Breast epithelium (tissue), 4 donors: ENCODE measurements at regions not wholly inside any gene's neighbourhood (a gene's known extent, or its start where the extent isn't known, plus 50 kb on each side); places are given as distances from the start of the nearest gene placed in this dataset.

Experiments
- DNase-seq, 2 donors: peaks; one replicate each; pipeline ENCODE4 v3.0.0-alpha.2; 2019; ENCODE audit warnings: low spot score in 2 of 2
- H3K27ac ChIP-seq, 2 donors: fragments of 200-600 bp; sonication (generic) in 1 of 2; one replicate each; pipeline ENCODE4 v1.5.1; 2016 to 2019; ENCODE audit warnings: mild to moderate bottlenecking in 1 of 2
- H3K27me3 ChIP-seq, 2 donors: fragments of 200-600 bp; sonication (generic) in 1 of 2; one replicate each; pipeline versions ENCODE4 v1.5.1 to v1.6.0; 2017 to 2019; ENCODE audit warnings: control low read depth in 1 of 2, mild to moderate bottlenecking in 1 of 2
- H3K36me3 ChIP-seq: fragments of 200-600 bp; one replicate; pipeline ENCODE4 v1.5.1; 2019
- H3K4me1 ChIP-seq, 2 donors: fragments of 200-600 bp; sonication (generic); one replicate each; pipeline ENCODE4 v1.5.1; 2016 to 2019; ENCODE audit warnings: control low read depth in 1 of 2
- H3K4me3 ChIP-seq, 3 donors: fragments of 200-600 bp; sonication (generic); 1 replicate in 2 of 3; 2 replicates in 1 of 3; pipeline ENCODE4 v1.5.1; 2016 to 2019; ENCODE audit warnings: mild to moderate bottlenecking in 3 of 3, moderate library complexity in 2 of 3
- H3K9me3 ChIP-seq, 2 donors: fragments of 200-600 bp; sonication (generic) in 1 of 2; one replicate each; pipeline ENCODE4 v1.5.1; 2016 to 2019; ENCODE audit warnings: control low read depth in 1 of 2
- CTCF ChIP-seq, 3 donors: fragments of 450-650 bp; IDR thresholded peaks; one replicate each; pipeline ENCODE4 v1.5.1; 2016 to 2017; ENCODE audit warnings: antibody characterized with exemption in 3 of 3, mild to moderate bottlenecking in 3 of 3, moderate library complexity in 3 of 3
- POLR2A ChIP-seq: fragments of 450-650 bp; IDR thresholded peaks from one replicate; pipeline ENCODE4 v1.6.1; 2016; ENCODE audit warnings: antibody characterized with exemption, mild to moderate bottlenecking, moderate library complexity
- POLR2AphosphoS5 ChIP-seq, 3 donors: sonication (generic); formaldehyde crosslinking; IDR thresholded peaks; one replicate each; pipeline ENCODE4 v1.6.1; 2017; ENCODE audit warnings: antibody characterized with exemption in 3 of 3
- intact Hi-C: fragments of 100-400 bp; cut with DNase I; formaldehyde crosslinking; loops from one replicate; pipeline ENCODE4 v1.15.1; 2023; ENCODE audit warnings: low total_unique reads

- Histone ChIP-seq H3K9me3 (no peaks in the 10 kb centered on the region), H3K36me3 (no peaks in the 10 kb centered on the region), H3K27ac (no peak overlapping the region), H3K4me3 (no peak overlapping the region), H3K4me1 (no peaks in the 10 kb centered on the region), H3K27me3 (no peaks in the 10 kb centered on the region)
- no peak for TF ChIP-seq POLR2A
- TF ChIP-seq CTCF (IDR thresholded peaks at IDR 0.05): no peak
- no peak for TF ChIP-seq POLR2AphosphoS5 (IDR thresholded peaks at IDR 0.05)
- intact Hi-C loops: no loop called here
- DNase-seq: no peak
Measured at GRCh38 chr2:41546031-41546430, 501.8 kb upstream of the PKDCC start.

- H3K4me1 ChIP-seq: no peaks in the 10 kb centered on the region
- intact Hi-C loops: no loop called here
- no peaks in the 10 kb centered on the region for H3K36me3 ChIP-seq
- H3K4me3 ChIP-seq: no peak overlapping the region
- no peaks in the 10 kb centered on the region for H3K27me3 ChIP-seq
- no peak for DNase-seq
- TF ChIP-seq POLR2A (no peak), POLR2AphosphoS5 (IDR thresholded peaks at IDR 0.05) (no peak), CTCF (IDR thresholded peaks at IDR 0.05) (no peak)
- H3K9me3 ChIP-seq: no peaks in the 10 kb centered on the region
- no peak overlapping the region for H3K27ac ChIP-seq
Measured at GRCh38 chr2:41568648-41569047, 479.2 kb upstream of the PKDCC start.

GRCh38 chr2:41572154-41572553, 475.7 kb upstream of the PKDCC start:
- intact Hi-C loops: no loop called here
- TF ChIP-seq POLR2AphosphoS5 (IDR thresholded peaks at IDR 0.05): no peak
- no peak for TF ChIP-seq POLR2A
- no peak for DNase-seq
- H3K4me3 ChIP-seq: no peak overlapping the region
- no peaks in the 10 kb centered on the region for H3K4me1 ChIP-seq
- no peaks in the 10 kb centered on the region for H3K27me3 ChIP-seq
- no peaks in the 10 kb centered on the region for H3K36me3 ChIP-seq
- no peak overlapping the region for H3K27ac ChIP-seq
- no peaks in the 10 kb centered on the region for H3K9me3 ChIP-seq

- no peak for DNase-seq
- Histone ChIP-seq H3K27ac (no peak overlapping the region), H3K4me3 (no peak overlapping the region), H3K4me1 (no peaks in the 10 kb centered on the region), H3K36me3 (no peaks in the 10 kb centered on the region), H3K27me3 (no peaks in the 10 kb centered on the region), H3K9me3 (no peaks in the 10 kb centered on the region)
- TF ChIP-seq CTCF (IDR thresholded peaks at IDR 0.05) (no peak), POLR2A (no peak), POLR2AphosphoS5 (IDR thresholded peaks at IDR 0.05) (no peak)
- intact Hi-C loops: no loop called here
Measured at GRCh38 chr2:41576423-41576822, 471.4 kb upstream of the PKDCC start.

- H3K9me3 ChIP-seq: peaks cover 7 to 19% of the 10 kb centered on the region in 2 donors
- TF ChIP-seq POLR2A (no peak), POLR2AphosphoS5 (IDR thresholded peaks at IDR 0.05) (no peak), CTCF (IDR thresholded peaks at IDR 0.05) (no peak)
- no peak overlapping the region for H3K4me3 ChIP-seq
- intact Hi-C loops: no loop called here
- H3K36me3 ChIP-seq: no peaks in the 10 kb centered on the region
- DNase-seq: no peak
- H3K4me1 ChIP-seq: no peaks in the 10 kb centered on the region
- no peak overlapping the region for H3K27ac ChIP-seq
- H3K27me3 ChIP-seq: no peaks in the 10 kb centered on the region
Measured at GRCh38 chr2:41579806-41580205, 468.0 kb upstream of the PKDCC start.

GRCh38 chr2:41580806-41581205, 467.0 kb upstream of the PKDCC start:
- H3K4me3 ChIP-seq: no peak overlapping the region
- no peak for DNase-seq
- no peak overlapping the region for H3K27ac ChIP-seq
- intact Hi-C loops: no loop called here
- no peaks in the 10 kb centered on the region for H3K36me3 ChIP-seq
- TF ChIP-seq POLR2AphosphoS5 (IDR thresholded peaks at IDR 0.05) (no peak), POLR2A (no peak), CTCF (IDR thresholded peaks at IDR 0.05) (no peak)
- no peaks in the 10 kb centered on the region for H3K4me1 ChIP-seq
- no peaks in the 10 kb centered on the region for H3K27me3 ChIP-seq
- H3K9me3 ChIP-seq: peaks cover 7 to 24% of the 10 kb centered on the region in 2 donors
